DMS53 treated with DMSO at 0.1 percent for 48 hours (cell line): ENCODE measurements at regions not wholly inside any gene's neighbourhood (a gene's known extent, or its start where the extent isn't known, plus 50 kb on each side); places are given as distances from the start of the nearest gene placed in this dataset.
A peak's percentile ranks its signal among the peaks of the same experiment; 100 is the strongest.

Experiments used
- DNase-seq: peaks from one replicate; lab custom pipeline; 2025; ENCODE audit not compliant: unreplicated experiment; lab: John Stamatoyannopoulos, UW

DNA sequence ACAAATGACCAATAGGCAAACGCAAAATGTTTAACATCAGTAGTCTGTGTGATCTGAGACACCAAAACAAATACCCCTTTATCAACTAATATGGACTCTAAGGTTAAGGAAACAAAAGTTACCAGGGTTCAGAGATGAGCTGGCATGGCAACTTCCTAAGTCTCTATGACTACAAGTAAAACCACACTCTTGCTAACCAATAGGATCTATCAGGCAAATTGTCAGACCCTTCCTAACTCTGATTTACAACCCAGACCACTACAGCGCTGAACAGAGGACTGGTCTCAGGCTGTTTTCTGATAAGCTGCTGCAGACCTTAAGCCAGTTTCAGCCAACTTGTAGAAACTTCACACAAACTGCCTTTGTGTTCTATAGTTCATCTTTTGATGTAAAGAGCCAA, 608.0 kb downstream of the TLL1 start:
- DNase-seq, result no peak

GRCh38 chr4:166481739-166482138, 608.7 kb downstream of the TLL1 start:
- DNase-seq, result no peak

DNA sequence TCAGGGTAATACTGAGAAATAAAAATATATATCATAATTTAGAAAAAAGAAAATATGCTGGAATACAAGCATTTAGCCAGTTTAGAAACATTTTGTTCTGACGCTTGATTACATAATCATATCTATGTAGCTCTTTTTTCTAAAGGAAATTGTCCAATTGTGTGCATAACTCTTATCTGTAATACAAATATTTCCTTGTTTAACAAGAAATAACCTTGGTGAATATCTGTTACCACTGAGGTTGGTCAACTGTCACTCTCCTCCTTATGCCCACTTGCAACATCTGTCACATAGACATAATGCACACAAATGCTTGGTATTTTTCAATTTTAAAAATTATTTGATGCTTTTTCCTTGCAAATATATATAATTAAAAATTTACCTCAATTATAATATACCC, 609.7 kb downstream of the TLL1 start:
- DNase-seq, result peak; percentile 40

GRCh38 chr4:166491635-166492034, 618.6 kb downstream of the TLL1 start:
- DNase-seq, result no peak

GRCh38 chr4:166493924-166494345, 620.9 kb downstream of the TLL1 start:
- no peak for DNase-seq

DNA sequence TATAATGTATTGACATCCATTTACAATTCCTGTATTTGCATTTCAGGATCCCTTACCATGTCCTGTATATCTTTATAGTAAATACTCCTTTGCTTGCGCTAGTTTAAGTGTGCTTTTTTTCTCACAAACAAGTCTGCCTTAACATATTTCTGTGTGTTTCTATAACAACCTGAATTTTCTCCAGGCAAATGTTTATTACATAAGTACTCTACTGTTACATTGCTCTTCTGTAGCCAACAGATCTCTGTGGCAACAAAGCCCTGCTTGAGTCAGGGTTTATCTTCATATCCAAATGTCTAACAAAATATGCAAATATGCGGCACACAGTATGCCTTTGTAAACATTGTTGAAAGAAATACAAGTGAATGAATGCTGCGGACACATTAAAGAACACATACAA, 625.5 kb downstream of the TLL1 start:
- no peak for DNase-seq

GRCh38 chr4:166499820-166500219, 626.8 kb downstream of the TLL1 start:
- DNase-seq, result no peak

DNA sequence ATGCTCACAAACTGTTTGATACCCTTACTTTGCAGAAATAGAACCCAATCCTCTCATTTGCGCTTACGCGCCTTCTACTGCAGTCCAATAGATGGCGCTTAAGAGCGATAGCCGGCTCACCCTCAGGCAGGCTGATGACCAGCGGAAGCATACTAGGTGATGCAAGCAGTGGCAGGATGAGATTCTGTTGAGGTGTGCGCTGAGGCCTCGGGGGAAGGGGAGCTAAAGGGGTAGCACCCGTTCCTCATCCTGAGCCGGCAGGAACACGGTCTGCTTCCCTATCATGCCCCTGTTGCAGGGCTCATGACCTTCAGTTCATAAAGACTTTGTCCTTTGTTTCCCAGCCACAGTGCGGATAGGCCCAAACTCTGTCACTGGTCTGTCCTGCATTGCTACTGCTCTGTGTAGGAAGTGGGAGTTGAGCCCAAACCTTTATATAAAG, 628.9 kb downstream of the TLL1 start:
- peak; percentile 46 for DNase-seq

DNA sequence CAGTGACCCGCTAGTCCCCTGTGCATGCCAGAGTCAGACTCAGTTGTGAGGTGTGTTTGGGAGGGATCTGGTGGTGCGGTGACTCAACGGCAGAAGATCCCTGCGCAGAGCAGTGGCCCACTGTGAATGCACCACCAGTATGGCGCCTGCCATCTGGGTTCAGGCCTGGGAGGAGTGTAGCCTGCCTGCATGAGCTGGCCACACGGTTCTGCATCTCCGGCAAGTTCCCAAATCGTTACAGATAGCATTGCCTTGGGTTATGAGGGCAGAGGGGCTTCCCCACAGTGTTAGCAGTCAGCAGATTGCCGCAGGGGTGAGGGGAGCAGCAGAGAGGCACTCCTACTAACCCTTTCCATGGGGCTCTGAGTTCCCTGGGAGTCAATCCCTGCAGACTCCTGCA, 629.6 kb downstream of the TLL1 start:
- no peak for DNase-seq

DNA sequence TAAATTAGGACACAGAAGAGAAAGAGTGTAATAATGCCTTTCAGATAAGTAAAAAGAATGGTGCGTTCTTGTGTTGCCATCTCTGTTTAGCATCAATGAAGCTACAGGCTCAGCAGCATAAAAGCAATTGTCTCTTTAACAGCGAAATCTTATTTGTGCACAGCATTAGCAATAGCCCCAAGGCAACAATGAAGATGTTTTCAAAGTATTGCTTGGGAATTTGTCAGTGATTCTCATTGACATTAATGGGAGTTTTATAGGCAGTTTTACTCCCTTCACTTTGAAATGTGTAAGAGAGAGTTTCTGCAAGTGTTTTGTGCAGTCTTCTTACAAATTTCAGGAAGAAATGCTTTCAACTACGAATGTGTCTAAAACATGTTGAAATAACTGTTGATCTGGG, 633.0 kb downstream of the TLL1 start:
- no peak for DNase-seq

GRCh38 chr4:166512267-166512666, 639.2 kb downstream of the TLL1 start:
- no peak for DNase-seq

DNA sequence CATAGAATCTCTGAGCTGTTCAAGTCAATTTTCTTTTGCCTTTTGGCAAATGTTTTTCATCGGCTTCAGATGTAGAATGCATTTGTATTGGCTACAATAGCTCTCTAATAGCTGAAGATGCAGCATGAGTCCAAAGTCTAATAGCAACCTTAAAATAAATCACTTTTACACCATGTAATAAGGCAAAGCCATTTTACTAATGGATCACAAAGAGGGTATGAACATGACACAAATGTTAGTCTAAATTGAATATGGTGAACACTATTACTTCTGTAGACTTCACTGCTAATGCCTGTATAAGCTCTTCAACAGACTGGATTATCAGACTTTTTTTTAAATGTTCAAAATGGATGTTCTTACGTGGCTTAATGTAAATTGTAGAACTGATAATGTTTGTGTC, 645.3 kb downstream of the TLL1 start:
- DNase-seq, result no peak

- DNase-seq, result no peak
These were observed 645.7 kb downstream of the TLL1 start for GRCh38 chr4:166518776-166519175.

DNA sequence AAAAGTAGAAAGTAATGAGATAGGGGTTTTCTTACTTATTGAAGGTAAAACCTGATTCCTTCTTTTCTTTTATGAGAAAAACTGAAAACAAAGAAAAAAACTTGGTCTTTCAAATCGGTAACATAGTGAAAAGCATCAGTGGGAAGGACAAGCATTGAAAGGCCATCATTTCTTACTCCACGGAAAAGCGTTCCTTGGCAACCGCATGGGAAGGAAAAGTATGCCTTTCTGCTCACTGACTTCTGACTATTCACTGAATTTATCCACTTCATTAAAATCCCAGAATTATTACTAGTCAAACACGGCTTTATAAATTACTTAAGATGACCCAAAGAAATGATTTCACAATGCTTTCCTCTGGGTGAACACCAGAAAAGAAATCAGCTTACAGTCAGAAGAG, 646.7 kb downstream of the TLL1 start:
- no peak for DNase-seq

GRCh38 chr4:166527500-166527899, 654.5 kb downstream of the TLL1 start:
- DNase-seq, result no peak

GRCh38 chr4:166531703-166532102, 658.7 kb downstream of the TLL1 start:
- DNase-seq, result no peak

GRCh38 chr4:166535865-166536264, 662.8 kb downstream of the TLL1 start:
- DNase-seq, result no peak

DNA sequence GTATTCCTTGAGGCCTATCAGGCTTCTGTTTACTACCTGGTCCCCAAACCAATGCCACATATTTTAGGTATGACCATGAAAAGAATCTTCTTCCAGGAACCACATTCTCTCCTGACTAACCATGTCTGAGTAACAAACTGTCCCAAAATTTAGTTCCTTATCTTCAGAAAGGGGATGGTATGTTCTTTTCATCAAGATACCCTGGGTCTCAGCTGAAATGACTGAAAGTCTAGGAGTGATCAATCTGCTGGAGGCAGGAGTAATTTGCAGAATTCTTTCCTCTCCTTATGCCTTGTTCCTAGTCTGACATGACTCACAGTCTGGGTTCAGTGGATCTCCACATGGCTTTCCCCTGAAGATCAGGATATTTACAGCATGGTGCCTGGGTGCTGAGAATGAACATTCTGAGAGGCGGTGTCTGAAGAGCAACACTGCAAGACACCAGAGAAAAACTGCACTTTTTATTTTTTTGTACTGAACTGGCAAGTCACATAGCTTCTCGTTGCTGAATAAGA, 665.5 kb downstream of the TLL1 start:
- no peak for DNase-seq

GRCh38 chr4:166546009-166546408, 673.0 kb downstream of the TLL1 start:
- no peak for DNase-seq

DNA sequence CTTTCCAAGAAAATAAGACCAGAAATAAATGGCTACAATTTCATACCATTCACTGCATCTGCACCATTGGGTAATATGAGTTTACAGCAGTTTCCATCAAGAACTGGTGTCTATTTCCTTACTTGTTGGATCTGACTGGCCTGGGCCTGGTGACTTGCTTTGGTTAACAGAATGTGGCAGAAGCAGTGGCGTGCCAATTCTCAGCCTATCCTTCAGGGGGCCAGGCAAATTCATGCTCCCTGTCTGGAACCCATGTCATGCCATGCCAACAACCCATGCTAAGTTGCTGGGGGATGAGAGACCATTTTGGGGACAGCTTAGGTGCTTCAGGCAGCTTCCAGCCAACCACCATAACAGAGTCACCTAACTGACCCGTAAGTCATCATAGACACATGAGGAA, 656.7 kb downstream of the SPOCK3 start:
- DNase-seq, result no peak

- no peak for DNase-seq
These were observed 648.8 kb downstream of the SPOCK3 start for GRCh38 chr4:166585491-166585890.

DNA sequence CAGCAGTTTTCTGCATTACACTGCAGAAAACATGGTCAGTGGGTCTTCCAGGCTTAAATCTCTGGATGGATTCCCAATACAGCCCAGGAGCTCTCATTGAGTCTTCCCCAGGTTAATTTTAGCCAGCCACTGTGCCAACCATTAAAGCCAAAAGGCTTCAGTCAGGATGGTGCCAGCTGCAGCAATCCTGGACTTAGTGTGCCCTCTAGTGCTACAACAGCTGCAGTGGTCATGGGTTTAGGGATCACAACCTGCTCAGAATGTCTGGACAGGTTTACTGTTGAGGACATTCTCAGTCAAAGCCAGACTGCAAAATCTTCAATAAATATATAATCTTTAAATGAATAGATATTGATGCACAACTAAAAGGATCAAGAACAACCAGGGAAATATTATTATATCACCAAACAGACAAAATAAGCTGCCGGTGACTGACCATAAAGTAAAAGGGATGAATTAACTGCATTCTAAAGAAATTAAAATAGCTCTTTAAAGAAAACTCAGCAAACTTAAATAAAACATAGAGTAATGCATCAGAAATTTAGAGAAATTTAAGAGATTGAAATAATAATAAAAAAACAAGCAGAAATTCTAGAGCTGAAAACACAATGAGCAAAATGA, 639.9 kb downstream of the SPOCK3 start:
- DNase-seq, result peak; percentile 36

DNA sequence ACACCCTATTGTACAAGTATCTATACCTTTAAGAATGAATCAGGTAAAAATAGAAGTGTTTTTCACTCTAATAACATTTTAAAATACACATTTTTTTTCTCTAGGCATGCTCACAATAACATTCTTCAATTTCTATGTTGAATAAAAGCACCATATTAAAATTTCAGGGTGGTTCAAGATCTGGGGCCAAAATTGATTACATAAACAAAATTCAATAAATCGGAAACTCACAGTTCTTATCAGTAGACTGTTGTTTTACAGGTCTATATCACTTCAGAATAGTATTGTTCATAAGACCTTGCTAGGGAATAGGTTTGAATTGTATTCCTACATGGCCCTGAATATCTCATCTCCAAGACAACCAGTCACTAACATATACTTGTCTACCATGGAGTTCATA, 634.0 kb downstream of the SPOCK3 start:
- DNase-seq, result no peak
